ENCODE measurements at regions not wholly inside any gene's neighbourhood (a gene's known extent, or its start where the extent isn't known, plus 50 kb on each side); places are given as distances from the start of the nearest gene placed in this dataset.

- POLR2A ChIA-PET, result no interaction called here
- Histone ChIP-seq H3K9me3 (ENCODE audit: control insufficient read depth, insufficient read depth, low read depth, low read length) (no peaks in the 10 kb centered on the region), H3K36me3 (ENCODE audit: control insufficient read depth in 2 of 2, insufficient read depth in 1 of 2, low read length in 2 of 2) (no peaks in the 10 kb centered on the region), H3K4me1 (ENCODE audit: control insufficient read depth, insufficient read depth, low read length) (no peaks in the 10 kb centered on the region), H3K27ac (ENCODE audit: extremely low read depth, low read depth, low read length) (no peak overlapping the region), H3K4me3 (ENCODE audit: low read depth, low read length) (no peak overlapping the region)
- CTCF ChIA-PET, result interaction anchor here (0.6 kb wide), 1 partner anchor 1685 kb away, joined by 3 read pairs; no protein-coding TSS in a partner anchor
- TF ChIP-seq ZNF133 (tag by site-specific recombination; IDR thresholded peaks at IDR 0.05), result no peak
- TF ChIP-seq ZNF10 (tag by site-specific recombination; IDR thresholded peaks at IDR 0.05), result no peak
- no peak for TF ChIP-seq ZIC2 (tag by site-specific recombination; IDR thresholded peaks at IDR 0.05)
- no peak for TF ChIP-seq ZSCAN18 (tag by site-specific recombination; IDR thresholded peaks at IDR 0.05)
- TF ChIP-seq SCRT2 (tag by site-specific recombination; IDR thresholded peaks at IDR 0.05), result peak; percentile 65
Measured at GRCh38 chr1:184912392-184912791, 61.9 kb downstream of the NIBAN1 start.

- CTCF ChIA-PET, result interaction anchor here (0.5 to 0.6 kb wide), 2 partner anchors 52 to 646 kb away, joined by 3 read pairs; no protein-coding TSS in a partner anchor
- Histone ChIP-seq H3K36me3 (ENCODE audit: control insufficient read depth in 2 of 2, insufficient read depth in 1 of 2, low read length in 2 of 2) (no peaks in the 10 kb centered on the region), H3K4me1 (ENCODE audit: control insufficient read depth, insufficient read depth, low read length) (no peaks in the 10 kb centered on the region), H3K4me3 (ENCODE audit: low read depth, low read length) (no peak overlapping the region), H3K9me3 (ENCODE audit: control insufficient read depth, insufficient read depth, low read depth, low read length) (no peaks in the 10 kb centered on the region), H3K27ac (ENCODE audit: extremely low read depth, low read depth, low read length) (no peak overlapping the region)
- TF ChIP-seq ZNF707 (tag by site-specific recombination; IDR thresholded peaks at IDR 0.05), result no peak
- POLR2A ChIA-PET, result no interaction called here
Measured at GRCh38 chr1:184911830-184912229, 62.5 kb downstream of the NIBAN1 start.

- no peaks in the 10 kb centered on the region for H3K36me3 ChIP-seq (ENCODE audit: control insufficient read depth in 2 of 2, insufficient read depth in 1 of 2, low read length in 2 of 2)
- ChIA-PET POLR2A (no interaction called here), CTCF (interaction anchor here (0.5 to 0.6 kb wide), 2 partner anchors 53 to 645 kb away, joined by 3 read pairs; no protein-coding TSS in a partner anchor)
- H3K4me3 ChIP-seq (ENCODE audit: low read depth, low read length), result no peak overlapping the region
- no peak for TF ChIP-seq HOXD13 (CRISPR knock-in tag; IDR thresholded peaks at IDR 0.05; ENCODE audit: borderline replicate concordance)
- no peak for TF ChIP-seq SP7 (tag by site-specific recombination; IDR thresholded peaks at IDR 0.05)
- no peak for TF ChIP-seq ZNF837 (tag by site-specific recombination; IDR thresholded peaks at IDR 0.05)
- no peak for TF ChIP-seq EGR2 (tag by site-specific recombination; IDR thresholded peaks at IDR 0.05; ENCODE audit: low read depth)
- TF ChIP-seq ZNF169 (tag by site-specific recombination; IDR thresholded peaks at IDR 0.05), result no peak
- TF ChIP-seq ZNF175 (tag by site-specific recombination; IDR thresholded peaks at IDR 0.05), result no peak
- no peak for TF ChIP-seq ZNF843 (tag by site-specific recombination; IDR thresholded peaks at IDR 0.05)
- no peak for TF ChIP-seq ZNF626 (tag by site-specific recombination; IDR thresholded peaks at IDR 0.05)
- no peak for TF ChIP-seq ZSCAN5A (tag by site-specific recombination; IDR thresholded peaks at IDR 0.05)
- no peak for TF ChIP-seq KLF1 (tag by site-specific recombination; IDR thresholded peaks at IDR 0.05)
- TF ChIP-seq ZNF704 (tag by site-specific recombination; IDR thresholded peaks at IDR 0.05), result no peak
- TF ChIP-seq ZSCAN16 (tag by site-specific recombination; IDR thresholded peaks at IDR 0.05), result no peak
- no peaks in the 10 kb centered on the region for H3K9me3 ChIP-seq (ENCODE audit: control insufficient read depth, insufficient read depth, low read depth, low read length)
- H3K27ac ChIP-seq (ENCODE audit: extremely low read depth, low read depth, low read length), result no peak overlapping the region
- no peaks in the 10 kb centered on the region for H3K4me1 ChIP-seq (ENCODE audit: control insufficient read depth, insufficient read depth, low read length)
Measured at GRCh38 chr1:184911103-184911745, 63.1 kb downstream of the NIBAN1 start.
